H9 (cell line): ENCODE measurements at regions not wholly inside any gene's neighbourhood (a gene's known extent, or its start where the extent isn't known, plus 50 kb on each side); places are given as distances from the start of the nearest gene placed in this dataset.

Experiments
- DNase-seq: peaks from one replicate; pipeline ENCODE4 v3.0.0-alpha.2; 2017
- H2AFZ ChIP-seq: one replicate; pipeline ENCODE4 v1.6.1; 2013; ENCODE audit warnings: mild to moderate bottlenecking, low read length, control low read depth, moderate library complexity
- H2AK5ac ChIP-seq: 2 replicates; pipeline ENCODE4 v1.6.1; 2013; ENCODE audit warnings: low read length, control low read depth, mixed read lengths; ENCODE audit not compliant: insufficient read length
- H2BK120ac ChIP-seq: one replicate; pipeline ENCODE4 v1.6.1; 2013; ENCODE audit warnings: low read depth, mild to moderate bottlenecking, low read length, control low read depth, inconsistent platforms; ENCODE audit not compliant: poor library complexity, severe bottlenecking
- H2BK12ac ChIP-seq: 2 replicates; pipeline ENCODE4 v1.6.1; 2013; ENCODE audit warnings: low read length, control low read depth, mixed read lengths, low read depth; ENCODE audit not compliant: insufficient read length
- H2BK15ac ChIP-seq: 2 replicates; pipeline ENCODE4 v1.6.1; 2013; ENCODE audit warnings: low read depth, low read length, control low read depth
- H2BK20ac ChIP-seq: one replicate; pipeline ENCODE4 v1.6.1; 2013; ENCODE audit warnings: low read depth, mild to moderate bottlenecking, low read length, control low read depth, inconsistent platforms; ENCODE audit not compliant: poor library complexity, severe bottlenecking
- H2BK5ac ChIP-seq: 2 replicates; pipeline ENCODE4 v1.6.1; 2013; ENCODE audit warnings: low read length, control low read depth, mixed read lengths; ENCODE audit not compliant: insufficient read length
- H3K14ac ChIP-seq: 2 replicates; pipeline ENCODE4 v1.6.1; 2013; ENCODE audit warnings: low read length, control low read depth; ENCODE audit not compliant: insufficient read depth
- H3K18ac ChIP-seq: 2 replicates; pipeline ENCODE4 v1.6.1; 2013; ENCODE audit warnings: low read depth, mild to moderate bottlenecking, mixed read lengths, low read length, control low read depth; ENCODE audit not compliant: insufficient read length
- H3K23ac ChIP-seq: 2 replicates; pipeline ENCODE4 v1.6.1; 2013; ENCODE audit warnings: low read length, control low read depth, mixed read lengths, low read depth; ENCODE audit not compliant: insufficient read length
- H3K23me2 ChIP-seq: 2 replicates; pipeline ENCODE4 v1.6.1; 2013; ENCODE audit warnings: low read depth, mild to moderate bottlenecking, mixed read lengths, low read length, control low read depth; ENCODE audit not compliant: insufficient read length, poor library complexity, severe bottlenecking
- H3K27ac ChIP-seq: 2 replicates; pipeline ENCODE4 v1.5.1; 2013; ENCODE audit warnings: low read length, control low read depth, mixed read lengths, low read depth; ENCODE audit not compliant: insufficient read length
- H3K27me3 ChIP-seq: 2 replicates; pipeline ENCODE4 v1.6.1; 2013; ENCODE audit warnings: low read length, control low read depth, inconsistent platforms; ENCODE audit not compliant: insufficient read depth
- H3K4ac ChIP-seq: 2 replicates; pipeline ENCODE4 v1.6.1; 2013; ENCODE audit warnings: low read depth, mild to moderate bottlenecking, control low read depth, inconsistent platforms, low read length, moderate library complexity
- H3K4me1 ChIP-seq: 2 replicates; pipeline ENCODE4 v1.6.1; 2013; ENCODE audit warnings: low read length, control low read depth, inconsistent platforms; ENCODE audit not compliant: insufficient read depth
- H3K4me2 ChIP-seq: 2 replicates; pipeline ENCODE4 v1.6.1; 2013; ENCODE audit warnings: low read length, control low read depth, mixed read lengths; ENCODE audit not compliant: insufficient read length, insufficient read depth
- H3K56ac ChIP-seq: 2 replicates; pipeline ENCODE4 v1.6.1; 2013; ENCODE audit warnings: low read depth, mild to moderate bottlenecking, mixed read lengths, low read length, control low read depth; ENCODE audit not compliant: insufficient read length
- H3K79me1 ChIP-seq: 2 replicates; pipeline ENCODE4 v1.6.1; 2013; ENCODE audit warnings: low read depth, mild to moderate bottlenecking, moderate library complexity, low read length, control low read depth, inconsistent platforms; ENCODE audit not compliant: insufficient read depth, poor library complexity, severe bottlenecking
- H3K79me2 ChIP-seq: 2 replicates; pipeline ENCODE4 v1.6.1; 2013; ENCODE audit warnings: low read length, control low read depth, inconsistent platforms; ENCODE audit not compliant: insufficient read depth
- H3K9ac ChIP-seq: 2 replicates; pipeline ENCODE4 v1.6.1; 2013; ENCODE audit warnings: low read length, control low read depth, mixed read lengths; ENCODE audit not compliant: insufficient read length; ENCODE audit errors: extremely low read depth
- H3K9me3 ChIP-seq: one replicate; pipeline ENCODE4 v1.6.1; 2013; ENCODE audit warnings: low read depth, low read length, inconsistent platforms; ENCODE audit not compliant: control insufficient read depth
- H3T11ph ChIP-seq: one replicate; pipeline ENCODE4 v1.6.1; 2013; ENCODE audit warnings: mild to moderate bottlenecking, low read length, control low read depth, inconsistent platforms
- H4K20me1 ChIP-seq: one replicate; pipeline ENCODE4 v1.6.1; 2013; ENCODE audit not compliant: control insufficient read depth, insufficient read length, insufficient read depth
- H4K5ac ChIP-seq: 2 replicates; pipeline ENCODE4 v1.6.1; 2013; ENCODE audit warnings: low read depth, mild to moderate bottlenecking, mixed read lengths, low read length, control low read depth; ENCODE audit not compliant: insufficient read length
- H4K8ac ChIP-seq: replicated peaks from 2 replicates; pipeline ENCODE4 v1.6.1; 2013; ENCODE audit warnings: low read length, control low read depth, mixed read lengths, low read depth; ENCODE audit not compliant: insufficient read length
- H4K91ac ChIP-seq: 2 replicates; pipeline ENCODE4 v1.6.1; 2013; ENCODE audit warnings: low read depth, mild to moderate bottlenecking, moderate library complexity, mixed read lengths, low read length, control low read depth; ENCODE audit not compliant: insufficient read length
- H3K27ac Mint-ChIP-seq, 3 experiments: 2 replicates in 2 of 3; 3 replicates in 1 of 3; pipeline ENCODE4 v1.8.0; 2020 to 2021; ENCODE audit warnings: mixed read lengths in 3 of 3, mild to moderate bottlenecking in 1 of 3, moderate library complexity in 1 of 3
- H3K27me3 Mint-ChIP-seq: 2 replicates; pipeline ENCODE4 v1.8.0; 2021; ENCODE audit warnings: low read depth, mild to moderate bottlenecking, moderate library complexity, mixed read lengths
- H3K36me3 Mint-ChIP-seq, 3 experiments: 2 replicates in 2 of 3; 3 replicates in 1 of 3; pipeline ENCODE4 v1.8.0; 2020 to 2021; ENCODE audit warnings: low read depth in 3 of 3, mixed read lengths in 3 of 3; ENCODE audit not compliant: insufficient read depth in 1 of 3
- H3K4me1 Mint-ChIP-seq, 2 experiments: 2 replicates each; pipeline ENCODE4 v1.8.0; 2020; ENCODE audit warnings: mixed read lengths in 2 of 2
- H3K4me3 Mint-ChIP-seq, 2 experiments: 2 replicates in 1 of 2; 3 replicates in 1 of 2; pipeline ENCODE4 v1.8.0; 2020 to 2021; ENCODE audit warnings: mild to moderate bottlenecking in 2 of 2, mixed read lengths in 2 of 2, moderate library complexity in 1 of 2
- H3K9me3 Mint-ChIP-seq, 2 experiments: 2 replicates in 1 of 2; 3 replicates in 1 of 2; pipeline ENCODE4 v1.8.0; 2020; ENCODE audit warnings: mild to moderate bottlenecking in 2 of 2, mixed read lengths in 2 of 2, moderate library complexity in 1 of 2
- WGBS: extraction: QIAGEN DNeasy Blood & Tissue Kit; methylation state at CpG from one replicate; pipeline ENCODE4 v1.1.7; 2013; ENCODE audit warnings: missing lambda C conversion rate, low lambda C conversion rate, mixed read lengths; ENCODE audit not compliant: insufficient read length; ENCODE audit errors: extremely low coverage; 5-methylcytosine and 5-hydroxymethylcytosine counted together
- TF ChIP-seq, protein P1 (sequence below): fragments of 200-600 bp; sonication (generic); conservative IDR thresholded peaks from 3 replicates; pipeline ENCODE4 v1.8.0; 2021; ENCODE audit warnings: antibody characterized with exemption, mild to moderate bottlenecking

DNA sequence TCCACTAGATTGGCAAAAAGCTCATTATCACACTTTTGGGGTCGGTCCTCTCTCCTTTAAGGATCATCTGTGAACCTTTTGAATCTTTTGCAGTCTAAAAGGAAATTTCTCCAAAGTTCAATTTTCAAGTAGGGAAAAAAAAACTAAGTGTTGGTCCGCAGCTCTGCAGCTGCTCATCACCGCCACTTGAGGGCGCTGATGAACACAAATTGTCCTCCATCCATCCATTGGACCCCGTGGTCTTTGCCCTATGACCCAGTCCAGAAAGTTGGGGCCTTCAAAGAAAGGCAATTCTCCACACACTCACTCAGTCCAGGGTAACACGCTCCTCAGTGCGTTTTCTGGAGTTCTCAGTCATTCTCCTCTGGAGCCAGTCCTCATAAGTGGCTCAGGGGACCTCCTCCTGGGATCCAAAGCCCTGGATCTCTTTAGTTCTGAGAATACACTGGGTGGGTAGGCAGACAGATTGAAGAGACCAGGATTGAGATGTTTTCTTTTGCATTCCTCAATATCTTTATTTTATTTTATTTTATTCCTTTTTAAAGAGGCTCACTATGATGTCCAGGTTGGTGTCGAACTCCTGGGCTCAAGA lies 63.6 kb upstream of the SLC28A3 start:
- Mint-ChIP-seq H3K36me3 (peaks cover 6 to 11% (median 10%) of the 10 kb centered on the region in 3 experiments), H3K4me1 (no peaks in the 10 kb centered on the region), H3K4me3 (no peak overlapping the region), H3K27ac (no peak overlapping the region), H3K9me3 (peaks cover 12 to 27% of the 10 kb centered on the region in 2 experiments), H3K27me3 (no peaks in the 10 kb centered on the region)
- Histone ChIP-seq H3K23me2 (no peaks in the 10 kb centered on the region), H3K27me3 (no peaks in the 10 kb centered on the region), H3K14ac (no peak overlapping the region), H2AK5ac (no peak overlapping the region), H3K79me1 (no peaks in the 10 kb centered on the region), H2BK120ac (no peak overlapping the region), H2AFZ (no peak overlapping the region), H3K27ac (no peak overlapping the region), H4K20me1 (no peaks in the 10 kb centered on the region), H3K4ac (no peak overlapping the region), H4K8ac (no peak overlapping the region), H2BK15ac (no peak overlapping the region), H2BK12ac (no peak overlapping the region), H4K91ac (no peak overlapping the region), H2BK20ac (no peak overlapping the region), H3K9me3 (no peaks in the 10 kb centered on the region), H2BK5ac (no peak overlapping the region), H3K18ac (no peak overlapping the region), H3K56ac (no peak overlapping the region), H3K4me1 (no peaks in the 10 kb centered on the region), H4K5ac (no peak overlapping the region), H3K9ac (no peak overlapping the region), H3K79me2 (no peaks in the 10 kb centered on the region), H3K23ac (no peak overlapping the region), H3T11ph (no peak overlapping the region), H3K4me2 (no peak overlapping the region)
- DNase-seq, result peak; percentile 43
- no CpG with 5 or more reads among the region's 8 CpGs for WGBS
- TF ChIP-seq, protein P1, sequence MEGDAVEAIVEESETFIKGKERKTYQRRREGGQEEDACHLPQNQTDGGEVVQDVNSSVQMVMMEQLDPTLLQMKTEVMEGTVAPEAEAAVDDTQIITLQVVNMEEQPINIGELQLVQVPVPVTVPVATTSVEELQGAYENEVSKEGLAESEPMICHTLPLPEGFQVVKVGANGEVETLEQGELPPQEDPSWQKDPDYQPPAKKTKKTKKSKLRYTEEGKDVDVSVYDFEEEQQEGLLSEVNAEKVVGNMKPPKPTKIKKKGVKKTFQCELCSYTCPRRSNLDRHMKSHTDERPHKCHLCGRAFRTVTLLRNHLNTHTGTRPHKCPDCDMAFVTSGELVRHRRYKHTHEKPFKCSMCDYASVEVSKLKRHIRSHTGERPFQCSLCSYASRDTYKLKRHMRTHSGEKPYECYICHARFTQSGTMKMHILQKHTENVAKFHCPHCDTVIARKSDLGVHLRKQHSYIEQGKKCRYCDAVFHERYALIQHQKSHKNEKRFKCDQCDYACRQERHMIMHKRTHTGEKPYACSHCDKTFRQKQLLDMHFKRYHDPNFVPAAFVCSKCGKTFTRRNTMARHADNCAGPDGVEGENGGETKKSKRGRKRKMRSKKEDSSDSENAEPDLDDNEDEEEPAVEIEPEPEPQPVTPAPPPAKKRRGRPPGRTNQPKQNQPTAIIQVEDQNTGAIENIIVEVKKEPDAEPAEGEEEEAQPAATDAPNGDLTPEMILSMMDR, result peak; percentile 88
